Fibroblast of the aortic adventitia (primary cell): ENCODE measurements at regions not wholly inside any gene's neighbourhood (a gene's known extent, or its start where the extent isn't known, plus 50 kb on each side); places are given as distances from the start of the nearest gene placed in this dataset.

Experiments
- DNase-seq: peaks from one replicate; pipeline ENCODE4 v3.0.0-alpha.2; 2010; ENCODE audit warnings: low read depth
- H3K4me3 ChIP-seq: 2 replicates; pipeline ENCODE4 v1.5.1; 2011; ENCODE audit warnings: low read depth, mild to moderate bottlenecking, control low read depth, low read length, moderate library complexity
- CTCF ChIP-seq: IDR thresholded peaks from 2 replicates; pipeline ENCODE4 v1.5.1; 2011; ENCODE audit warnings: mild to moderate bottlenecking, low read length, control low read depth, inconsistent platforms; ENCODE audit not compliant: insufficient read depth

GRCh38 chr17:13864521-13864920, 204.8 kb upstream of the COX10 start:
- no peak for TF ChIP-seq CTCF
- DNase-seq, result peak; percentile 31
- no peak overlapping the region for H3K4me3 ChIP-seq

GRCh38 chr17:13865650-13866049, 203.7 kb upstream of the COX10 start:
- H3K4me3 ChIP-seq, result no peak overlapping the region
- no peak for TF ChIP-seq CTCF
- no peak for DNase-seq

- DNase-seq, result no peak
- TF ChIP-seq CTCF, result no peak
- H3K4me3 ChIP-seq, result no peak overlapping the region
Measured at GRCh38 chr17:13869331-13869940, 199.9 kb upstream of the COX10 start.

- DNase-seq, result no peak
- H3K4me3 ChIP-seq, result no peak overlapping the region
- TF ChIP-seq CTCF, result no peak
Measured at GRCh38 chr17:13871261-13871660, 198.0 kb upstream of the COX10 start.

- DNase-seq, result no peak
- no peak overlapping the region for H3K4me3 ChIP-seq
- TF ChIP-seq CTCF, result no peak
Measured at GRCh38 chr17:13874134-13874533, 195.2 kb upstream of the COX10 start.

- no peak for DNase-seq
- no peak overlapping the region for H3K4me3 ChIP-seq
- no peak for TF ChIP-seq CTCF
Measured at GRCh38 chr17:13874817-13875216, 194.5 kb upstream of the COX10 start.

- no peak for TF ChIP-seq CTCF
- no peak for DNase-seq
- H3K4me3 ChIP-seq, result no peak overlapping the region
Measured at GRCh38 chr17:13879961-13880466, 189.3 kb upstream of the COX10 start.
